T-helper 22 cell (primary cell): ENCODE measurements at regions not wholly inside any gene's neighbourhood (a gene's known extent, or its start where the extent isn't known, plus 50 kb on each side); places are given as distances from the start of the nearest gene placed in this dataset.

Experiments
- DNase-seq: peaks from one replicate; pipeline ENCODE4 v3.0.0-alpha.2; 2020; ENCODE audit warnings: low read depth

- no peak for DNase-seq
Observed at GRCh38 chr12:97275728-97276590, 186.6 kb upstream of the RMST start.

DNA sequence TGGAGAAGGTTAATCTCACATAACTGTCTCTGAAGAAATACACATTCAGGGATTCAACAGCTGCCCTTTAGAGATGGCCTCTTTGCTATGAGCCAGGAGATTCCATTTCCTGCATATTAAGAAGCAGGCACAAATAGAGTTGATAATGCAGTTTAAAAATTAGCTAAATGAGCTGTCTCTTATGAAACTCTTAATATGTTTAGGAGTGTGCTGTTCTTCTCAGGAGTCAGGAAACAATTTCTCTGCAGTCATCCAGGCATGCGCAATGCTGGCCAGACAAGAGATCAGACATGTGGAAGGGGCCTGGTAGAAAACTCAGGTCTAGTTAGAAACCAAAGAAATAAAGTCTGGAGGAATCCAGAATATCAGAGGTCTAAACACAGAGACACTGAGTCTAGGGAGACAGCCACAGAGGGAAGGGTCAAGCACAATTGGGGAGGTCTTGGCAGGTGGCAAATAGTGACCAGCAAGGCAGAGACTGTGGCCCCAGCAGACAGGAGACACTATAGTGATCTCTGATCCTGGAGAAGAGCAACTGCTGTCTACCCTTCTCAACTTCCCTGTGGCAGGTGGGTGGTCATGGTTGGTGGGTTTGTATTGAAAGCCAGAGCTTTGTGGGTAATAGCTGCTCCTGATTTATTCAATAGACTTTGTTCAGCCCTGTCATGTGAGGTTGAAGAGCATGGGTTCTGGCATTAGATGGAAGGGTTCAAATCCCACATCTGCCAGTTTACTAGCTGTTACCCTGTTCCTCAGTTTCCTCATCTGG is 185.8 kb upstream of the RMST start:
- DNase-seq: no peak

DNA sequence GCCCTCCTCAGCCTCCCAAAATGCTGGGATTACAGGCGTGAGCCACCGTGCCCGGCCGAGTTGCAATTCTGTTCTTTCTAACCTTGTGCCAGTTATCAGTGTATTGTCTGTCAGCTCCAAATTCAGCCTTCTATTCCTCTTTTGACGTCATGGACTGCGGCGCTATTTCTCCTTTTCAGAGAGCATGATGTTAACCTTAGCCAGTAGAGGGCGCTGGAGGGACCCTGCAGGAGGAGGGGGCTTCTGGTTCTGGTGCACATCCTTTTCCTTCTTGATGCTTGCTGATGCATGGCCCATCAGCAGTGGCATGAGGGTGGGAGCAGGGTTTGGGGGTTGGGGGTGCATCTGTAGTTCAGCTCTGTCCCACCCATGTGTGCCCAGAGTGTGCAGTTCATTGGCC is 179.3 kb upstream of the RMST start:
- DNase-seq: no peak

DNA sequence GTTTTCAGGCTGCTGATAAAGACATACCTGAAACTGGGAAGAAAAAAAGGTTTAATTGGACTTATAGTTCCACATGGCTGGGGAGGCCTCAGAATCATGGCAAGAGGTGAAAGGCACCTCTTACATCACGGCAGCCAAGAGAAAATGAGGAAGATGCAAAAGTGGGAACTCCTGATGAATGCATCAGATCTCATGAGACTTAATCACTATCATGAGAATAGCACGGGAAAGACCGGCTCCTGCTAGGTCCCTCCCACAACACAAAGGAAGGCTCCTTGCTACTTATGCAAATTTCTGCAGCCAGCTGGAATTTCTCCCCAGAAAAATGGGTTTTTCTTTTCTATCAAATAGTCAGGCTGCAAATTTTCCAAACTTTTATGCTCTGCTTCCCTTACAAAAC is 174.1 kb upstream of the RMST start:
- no peak for DNase-seq

- DNase-seq: no peak
Observed at GRCh38 chr12:97292588-97292987, 170.0 kb upstream of the RMST start.

DNA sequence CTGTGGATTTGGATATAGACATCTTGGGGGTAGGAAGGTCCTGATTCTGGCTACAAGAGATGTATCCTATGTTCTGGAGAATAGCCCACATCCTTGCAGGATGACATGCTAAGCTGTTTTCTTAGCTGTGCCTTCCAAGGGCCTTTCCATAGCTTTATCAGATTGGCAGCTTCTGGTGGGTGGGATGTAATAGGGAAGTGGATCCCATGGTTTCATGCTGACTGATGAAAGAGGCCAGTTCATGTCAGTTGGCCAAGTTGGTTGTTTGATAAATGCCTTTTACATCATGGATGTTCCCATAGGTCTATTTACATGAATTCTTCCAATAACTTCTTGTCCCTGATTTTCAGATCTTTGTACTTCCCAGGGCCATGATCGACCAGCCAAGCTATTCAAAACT is 169.1 kb upstream of the RMST start:
- DNase-seq: no peak

DNA sequence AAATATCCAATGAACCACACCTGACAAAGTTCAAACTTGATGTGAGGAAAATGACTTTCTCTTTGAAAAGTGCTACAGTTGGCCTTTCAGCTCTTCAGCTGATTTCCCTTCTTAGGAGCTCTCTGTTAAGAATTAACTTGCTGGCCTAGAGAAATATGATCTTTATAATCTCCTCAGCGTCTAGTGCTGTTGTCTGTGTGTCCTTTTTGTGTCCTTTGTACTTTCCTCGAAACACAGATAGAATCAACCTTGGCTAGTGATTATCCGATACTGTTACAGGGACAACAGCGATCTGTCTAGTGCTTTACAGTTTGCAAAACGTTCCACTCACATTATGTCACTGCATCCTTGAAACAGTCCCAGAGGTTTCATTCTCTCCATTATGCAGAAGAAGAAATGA is 162.8 kb upstream of the RMST start:
- no peak for DNase-seq

DNA sequence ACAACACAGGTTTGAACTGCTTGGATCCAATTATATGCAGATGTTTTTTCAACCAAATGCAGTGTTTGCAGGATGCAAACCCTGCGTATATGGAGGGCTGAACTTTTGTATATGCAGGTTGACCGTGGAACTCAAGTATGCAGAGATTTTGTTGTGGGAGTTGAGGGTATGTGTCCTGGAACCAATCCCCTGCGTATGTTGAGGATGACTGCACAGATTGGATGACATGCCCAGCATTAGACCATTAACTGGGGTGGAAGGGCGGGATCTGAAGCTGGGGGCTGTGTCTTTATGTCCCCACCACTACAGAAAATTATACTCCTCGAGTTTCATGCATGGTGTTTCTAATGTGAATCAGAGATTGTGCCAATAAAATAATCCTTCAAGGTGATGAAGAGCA is 162.2 kb upstream of the RMST start:
- DNase-seq: no peak

GRCh38 chr12:97300891-97301290 is 161.7 kb upstream of the RMST start:
- no peak for DNase-seq

DNA sequence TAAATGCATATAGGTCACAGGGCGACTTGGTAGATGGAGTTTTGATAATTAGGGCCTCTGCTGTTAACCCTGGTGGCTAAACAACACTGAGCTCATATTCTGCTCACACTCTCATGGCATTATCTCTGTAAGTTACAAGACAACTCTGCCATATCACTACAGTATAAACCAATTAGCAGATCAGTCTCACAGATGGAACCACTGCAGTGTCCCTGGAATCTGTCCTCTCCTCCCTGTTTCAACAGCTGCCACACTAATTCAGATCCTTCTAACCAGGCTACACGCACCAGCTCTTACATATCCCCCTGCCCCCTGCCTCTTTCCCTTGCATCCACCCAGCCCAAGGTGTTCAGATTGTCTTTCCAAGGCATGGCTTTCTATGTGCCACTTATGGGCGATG is 161.0 kb upstream of the RMST start:
- no peak for DNase-seq

GRCh38 chr12:97305651-97306050 is 157.0 kb upstream of the RMST start:
- no peak for DNase-seq

DNA sequence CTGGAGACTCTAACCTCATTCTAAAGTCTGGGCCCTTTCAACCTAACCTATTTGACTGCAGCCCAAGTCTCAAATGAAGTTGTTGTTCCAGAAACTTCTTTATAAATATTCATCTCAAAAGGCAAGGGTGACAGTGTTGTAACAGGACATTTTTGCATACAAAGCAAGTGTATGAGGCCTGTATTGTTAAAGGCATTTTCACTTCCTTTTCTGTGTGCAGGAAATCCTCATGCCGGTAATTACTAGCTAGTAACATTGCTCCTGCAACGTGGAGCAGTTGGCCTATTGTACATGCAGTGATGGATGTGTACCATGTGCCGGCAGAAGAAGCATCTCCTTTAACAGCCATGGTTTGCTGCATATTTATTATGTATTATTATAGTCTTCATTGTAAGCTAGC is 156.5 kb upstream of the RMST start:
- DNase-seq: no peak

DNA sequence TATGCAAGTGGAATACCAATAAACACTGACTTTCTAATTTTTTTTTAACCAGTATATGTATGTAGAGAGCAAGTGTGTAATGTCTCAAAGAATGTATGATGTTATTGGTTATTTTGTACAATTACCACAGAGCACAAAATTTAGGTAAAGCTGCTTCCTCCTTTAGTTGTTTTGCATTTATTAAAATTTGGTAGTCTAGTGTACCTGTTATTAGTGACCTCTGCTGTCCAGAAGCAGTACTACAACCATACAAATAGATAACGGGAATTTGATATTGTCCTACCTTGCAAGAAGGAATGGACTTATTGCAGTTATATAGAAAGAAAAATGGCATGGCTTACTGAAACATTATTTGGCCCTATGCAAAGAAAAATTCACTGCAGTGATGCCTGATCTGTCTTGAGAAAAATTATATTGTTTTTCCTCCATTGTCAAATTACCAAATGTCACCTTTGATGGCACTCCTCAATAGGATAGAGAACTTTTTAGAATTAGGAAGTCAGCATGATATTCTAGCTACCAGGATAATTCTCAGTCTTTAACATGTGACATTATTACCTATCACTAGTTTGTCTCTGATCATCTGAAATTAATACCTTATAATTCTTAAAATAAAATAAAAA is 153.9 kb upstream of the RMST start:
- DNase-seq: no peak

- no peak for DNase-seq
Observed at GRCh38 chr12:97309921-97310320, 152.7 kb upstream of the RMST start.

DNA sequence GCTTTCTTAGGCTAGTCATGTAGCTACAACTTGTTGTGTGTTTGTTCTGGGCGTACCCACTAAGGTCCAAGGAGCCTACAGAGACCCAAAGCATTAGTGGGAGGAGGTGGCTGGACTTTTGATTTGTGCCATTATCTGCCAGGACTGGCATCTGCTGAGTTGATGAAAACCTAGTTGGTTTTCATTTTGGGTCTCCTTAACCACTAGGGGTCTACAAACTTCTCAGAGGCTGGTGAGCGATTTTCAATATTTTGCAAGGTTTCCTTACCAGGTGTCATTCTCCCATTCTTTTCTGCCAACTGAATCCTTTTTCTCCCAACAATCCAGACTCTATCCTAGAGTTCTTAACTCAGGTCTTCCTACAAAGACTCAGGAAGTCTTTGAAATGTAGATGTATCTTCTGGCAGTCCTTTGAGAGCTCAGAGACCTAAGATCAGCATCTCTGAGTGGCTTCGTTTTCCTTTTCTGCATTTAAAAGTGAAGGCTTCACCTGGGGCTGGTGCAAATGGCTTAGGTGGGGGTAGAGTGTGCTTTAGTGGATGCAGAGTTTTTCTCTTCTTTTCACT is 150.0 kb upstream of the RMST start:
- DNase-seq: no peak

GRCh38 chr12:97313471-97314190 is 149.0 kb upstream of the RMST start:
- DNase-seq: no peak

DNA sequence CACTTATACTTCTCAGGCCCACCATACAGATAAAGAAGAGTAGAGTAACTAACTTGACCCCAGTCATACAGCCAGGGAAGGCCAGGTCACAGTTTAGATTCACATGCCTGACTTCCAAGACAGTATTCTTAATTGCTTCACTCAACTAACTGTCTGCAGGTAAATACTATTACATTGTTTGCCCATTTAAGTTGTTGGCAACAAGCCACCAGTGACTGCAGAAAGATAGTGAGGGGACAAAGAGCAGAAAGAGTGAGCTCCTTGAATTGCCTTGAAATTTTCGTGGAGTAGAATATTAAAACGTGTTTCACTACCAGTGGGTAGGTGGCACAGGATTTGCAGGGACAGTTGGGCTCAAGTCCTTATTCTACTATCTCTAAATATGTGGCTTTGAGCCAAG is 146.3 kb upstream of the RMST start:
- DNase-seq: no peak

DNA sequence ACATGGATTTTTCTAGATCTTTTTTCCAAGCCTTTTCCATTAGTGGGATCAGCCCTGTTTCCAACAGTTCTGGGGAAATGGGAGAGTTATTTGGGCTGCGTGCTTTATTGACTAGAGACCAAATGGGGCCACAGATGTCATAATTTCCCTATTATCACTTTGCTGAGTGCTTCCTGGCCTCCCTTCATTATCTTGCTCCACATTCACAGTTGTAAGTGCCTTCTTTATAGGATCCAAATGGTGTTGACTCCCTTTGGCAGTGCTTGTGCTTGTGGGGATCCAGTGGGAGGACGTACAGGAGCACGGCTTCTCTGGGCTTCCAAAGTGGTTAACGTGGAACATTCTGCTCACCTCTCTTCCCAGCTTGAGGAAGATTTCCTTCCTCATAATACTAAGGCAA is 141.0 kb upstream of the RMST start:
- no peak for DNase-seq

DNA sequence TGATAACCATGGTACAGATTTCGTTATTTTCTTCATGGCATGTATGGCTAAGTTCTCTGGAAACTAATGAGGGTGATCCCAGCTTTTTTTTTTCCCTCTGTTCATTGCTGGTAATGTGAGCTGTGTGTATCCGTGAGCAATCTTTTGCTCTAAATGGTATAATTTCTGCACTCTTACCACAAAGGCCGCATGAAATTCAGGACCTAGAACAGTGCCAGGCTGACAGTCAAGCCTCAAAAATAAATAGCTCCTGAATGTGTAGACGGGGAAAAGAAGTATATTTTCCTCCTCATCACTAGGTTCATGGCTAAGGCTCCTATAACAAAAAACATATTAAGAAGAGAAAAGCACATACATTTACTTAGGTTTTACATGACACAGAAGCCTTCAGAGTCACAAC is 140.2 kb upstream of the RMST start:
- no peak for DNase-seq

DNA sequence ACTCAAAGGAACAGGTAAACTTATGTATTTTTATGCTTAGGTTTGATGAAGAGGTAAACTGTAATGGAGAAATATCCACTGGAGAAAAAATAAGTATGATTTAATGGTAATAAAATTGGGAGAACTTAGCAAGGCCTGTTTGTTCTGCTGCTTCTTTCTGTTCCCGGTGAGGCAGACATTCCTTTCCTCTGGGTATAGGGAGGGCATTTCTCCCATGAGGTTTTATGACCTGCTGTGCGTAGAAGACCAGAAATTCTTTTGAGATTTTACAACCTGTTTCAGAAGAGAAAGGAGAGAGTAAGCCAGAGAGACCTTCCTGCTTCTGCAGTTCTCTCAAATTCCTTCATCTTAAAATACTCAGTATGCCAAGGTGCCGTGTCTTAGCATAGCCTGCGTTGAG is 139.4 kb upstream of the RMST start:
- DNase-seq: no peak

DNA sequence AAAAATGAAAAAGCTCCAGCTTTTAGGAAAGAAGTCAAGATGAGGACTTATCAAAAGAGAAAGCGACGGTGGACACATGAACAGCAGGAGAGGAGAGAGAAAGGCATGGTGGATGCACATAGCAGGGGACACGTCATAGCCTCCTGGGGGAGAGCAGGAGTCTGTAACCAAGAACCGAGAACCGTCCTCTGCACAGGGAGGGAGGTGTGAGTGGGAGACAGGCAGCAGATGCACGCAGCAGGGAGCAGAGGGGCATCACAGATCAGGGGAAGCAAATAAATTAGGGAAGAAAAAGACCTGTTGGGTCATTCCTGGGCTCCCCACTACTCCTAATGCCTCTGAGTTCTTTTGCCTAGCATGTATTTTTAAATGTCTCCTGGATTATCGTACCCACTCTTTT is 138.1 kb upstream of the RMST start:
- DNase-seq: no peak

- no peak for DNase-seq
Observed at GRCh38 chr12:97335115-97335514, 127.5 kb upstream of the RMST start.
